IMR-90 (cell line): ENCODE measurements at regions not wholly inside any gene's neighbourhood (a gene's known extent, or its start where the extent isn't known, plus 50 kb on each side); places are given as distances from the start of the nearest gene placed in this dataset.

Experiments
- BHLHE40 ChIP-seq: fragments of 150-350 bp; IDR thresholded peaks from 2 replicates; pipeline ENCODE4 v1.6.1; 2016; ENCODE audit warnings: mild to moderate bottlenecking, low read depth, low read length
- CHD1 ChIP-seq: IDR thresholded peaks from 2 replicates; pipeline ENCODE4 v1.6.1; 2012; ENCODE audit warnings: low read depth, low read length, improper control_type of control experiment
- CTCF ChIP-seq: conservative IDR thresholded peaks from 2 replicates; pipeline ENCODE4 v1.5.1; 2012; ENCODE audit warnings: mild to moderate bottlenecking, low read depth, low read length, improper control_type of control experiment
- ELK1 ChIP-seq: fragments of 150-350 bp; IDR thresholded peaks from 2 replicates; pipeline ENCODE4 v1.6.1; 2016; ENCODE audit warnings: low read depth, mild to moderate bottlenecking, low read length, moderate library complexity, borderline replicate concordance
- MAFK ChIP-seq: IDR thresholded peaks from 2 replicates; pipeline ENCODE4 v1.6.1; 2012; ENCODE audit warnings: low read depth, low read length, improper control_type of control experiment
- MXI1 ChIP-seq: IDR thresholded peaks from 2 replicates; pipeline ENCODE4 v1.6.1; 2012; ENCODE audit warnings: low read depth, mild to moderate bottlenecking, low read length, moderate library complexity, borderline replicate concordance
- POLR2A ChIP-seq: IDR thresholded peaks from 2 replicates; pipeline ENCODE4 v1.6.1; 2012; ENCODE audit warnings: mild to moderate bottlenecking, low read depth, low read length
- RAD21 ChIP-seq: IDR thresholded peaks from 2 replicates; pipeline ENCODE4 v1.6.1; 2012; ENCODE audit warnings: low read length, improper control_type of control experiment
- RCOR1 ChIP-seq: IDR thresholded peaks from 2 replicates; pipeline ENCODE4 v1.6.1; 2012; ENCODE audit warnings: mild to moderate bottlenecking, low read length, improper control_type of control experiment; ENCODE audit not compliant: insufficient replicate concordance
- RFX5 ChIP-seq: IDR thresholded peaks from 2 replicates; pipeline ENCODE4 v1.8.0; 2012; ENCODE audit warnings: low read depth, mild to moderate bottlenecking, low read length, moderate library complexity
- USF2 ChIP-seq: fragments of 150-350 bp; IDR thresholded peaks from 2 replicates; pipeline ENCODE4 v1.6.1; 2017; ENCODE audit warnings: mild to moderate bottlenecking, antibody characterized with exemption, low read length, low read depth

- TF ChIP-seq POLR2A (no peak), ELK1 (no peak), CTCF (no peak), MXI1 (no peak), RFX5 (no peak), BHLHE40 (no peak), RAD21 (no peak), MAFK (no peak), CHD1 (no peak), USF2 (no peak), RCOR1 (no peak)
Observed at GRCh38 chr15:37483779-37484178, 383.4 kb upstream of the MEIS2 start.
